ENCODE measurements at regions not wholly inside any gene's neighbourhood (a gene's known extent, or its start where the extent isn't known, plus 50 kb on each side); places are given as distances from the start of the nearest gene placed in this dataset.

- no peak for DNase-seq (ENCODE audit: low read depth)
These were observed 405.4 kb downstream of the ZSWIM6 start for GRCh38 chr5:61737301-61737963.

- DNase-seq (ENCODE audit: low read depth) = no peak
These were observed 405.9 kb downstream of the ZSWIM6 start for GRCh38 chr5:61737964-61738340.

GRCh38 chr5:61738446-61738845 is 406.4 kb downstream of the ZSWIM6 start:
- no peak for DNase-seq (ENCODE audit: low read depth)

- no peak for DNase-seq (ENCODE audit: low read depth)
These were observed 412.9 kb downstream of the ZSWIM6 start for GRCh38 chr5:61744690-61745619.

DNA sequence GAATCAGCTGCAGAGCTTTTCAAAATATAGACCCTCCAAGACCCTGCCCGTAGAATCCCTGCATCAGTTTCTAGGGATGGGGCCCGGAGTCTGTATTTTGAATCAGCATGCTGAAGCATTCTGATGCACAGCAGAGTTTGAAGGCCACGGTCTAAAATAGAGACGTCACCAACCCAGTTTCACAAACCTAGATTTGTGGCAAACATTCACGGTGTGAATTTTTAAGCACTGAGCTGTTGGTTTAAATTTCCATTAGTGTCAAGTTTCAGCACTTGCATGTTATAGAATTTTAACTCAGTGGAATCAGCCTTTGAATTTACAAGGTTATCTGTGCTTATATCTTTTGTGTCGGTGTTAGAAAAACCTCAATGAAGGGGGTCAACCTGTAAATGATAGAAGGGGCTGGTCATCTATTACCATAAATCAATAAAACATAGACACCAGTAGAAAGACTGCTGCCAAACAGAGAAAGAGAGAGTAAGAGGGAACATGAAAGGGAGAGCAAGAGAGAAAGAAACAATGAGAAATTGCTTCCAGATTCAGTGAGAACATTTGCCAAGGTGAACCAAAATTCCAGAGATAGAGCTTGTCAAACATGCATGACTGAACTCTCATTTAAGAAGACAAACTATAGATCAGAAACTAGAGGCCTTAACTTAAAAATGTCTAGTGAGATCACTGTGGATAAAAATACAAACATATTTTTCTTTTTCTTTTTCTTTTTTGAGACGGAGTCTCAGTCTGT is 414.9 kb downstream of the ZSWIM6 start:
- DNase-seq (ENCODE audit: low read depth) = no peak

GRCh38 chr5:61748121-61748520 is 416.1 kb downstream of the ZSWIM6 start:
- DNase-seq (ENCODE audit: low read depth) = no peak

GRCh38 chr5:61748651-61749050 is 416.6 kb downstream of the ZSWIM6 start:
- DNase-seq (ENCODE audit: low read depth) = no peak

GRCh38 chr5:61752588-61752987 is 420.5 kb downstream of the ZSWIM6 start:
- no peak for DNase-seq (ENCODE audit: low read depth)

DNA sequence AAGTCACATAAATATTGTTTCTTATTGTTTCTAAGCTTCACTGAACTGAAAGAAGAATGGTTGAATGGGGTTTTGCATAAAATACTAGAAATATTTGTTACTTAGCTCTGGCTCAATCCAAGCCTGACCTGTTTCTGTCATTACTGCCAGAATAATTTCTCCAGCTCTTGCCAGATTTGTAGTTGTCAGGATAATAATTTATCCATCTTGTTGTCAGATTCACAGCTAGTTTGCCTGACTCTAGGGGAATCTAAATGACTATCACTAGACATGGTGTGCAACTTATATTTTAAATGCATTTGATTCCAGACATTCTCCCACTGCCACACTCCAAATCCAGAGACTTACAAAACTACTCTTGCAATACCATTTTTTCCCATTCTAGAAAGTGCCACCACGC is 422.7 kb downstream of the ZSWIM6 start:
- no peak for DNase-seq (ENCODE audit: low read depth)

DNA sequence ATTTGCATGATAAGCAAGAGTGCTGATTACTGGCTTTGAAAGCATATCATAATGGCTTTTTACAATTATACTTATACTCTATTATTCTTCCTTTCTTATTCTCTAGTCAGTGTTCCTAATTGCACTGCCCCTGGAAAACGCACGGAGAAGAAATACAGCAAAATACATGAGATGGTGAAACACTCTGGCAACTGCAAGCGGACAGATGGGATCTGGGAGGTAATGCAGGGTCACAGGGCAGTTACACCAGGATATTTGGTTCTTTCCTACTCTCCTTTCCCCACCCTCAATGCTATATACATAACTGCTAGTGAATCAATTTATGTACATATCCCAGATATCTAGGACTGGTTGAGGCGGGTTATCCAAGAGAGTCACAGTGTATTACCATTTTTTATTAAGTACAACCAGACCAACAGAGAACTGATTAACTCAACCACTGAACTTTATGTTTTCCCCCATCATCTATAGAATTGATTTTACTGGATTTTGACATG is 423.7 kb downstream of the ZSWIM6 start:
- no peak for DNase-seq (ENCODE audit: low read depth)

DNA sequence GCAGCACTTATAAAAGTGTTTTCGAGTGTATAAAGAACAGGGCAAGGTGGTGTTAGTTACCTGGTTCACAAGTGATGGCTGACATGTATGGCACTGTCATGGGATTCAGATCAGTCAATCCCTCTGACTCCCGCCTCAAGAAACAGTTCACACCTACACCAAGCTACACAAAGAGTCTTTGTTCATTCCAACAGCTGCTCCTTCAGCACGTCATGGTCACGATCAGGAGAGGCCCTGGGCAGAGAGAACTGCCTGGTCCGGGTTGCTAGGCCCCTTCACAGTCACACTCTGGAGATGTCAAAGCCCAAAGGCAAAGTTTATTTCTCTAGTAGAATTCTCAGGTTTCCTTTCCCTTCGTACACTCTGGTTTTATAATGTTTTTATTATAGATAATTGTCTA is 426.7 kb downstream of the ZSWIM6 start:
- DNase-seq (ENCODE audit: low read depth) = no peak

DNA sequence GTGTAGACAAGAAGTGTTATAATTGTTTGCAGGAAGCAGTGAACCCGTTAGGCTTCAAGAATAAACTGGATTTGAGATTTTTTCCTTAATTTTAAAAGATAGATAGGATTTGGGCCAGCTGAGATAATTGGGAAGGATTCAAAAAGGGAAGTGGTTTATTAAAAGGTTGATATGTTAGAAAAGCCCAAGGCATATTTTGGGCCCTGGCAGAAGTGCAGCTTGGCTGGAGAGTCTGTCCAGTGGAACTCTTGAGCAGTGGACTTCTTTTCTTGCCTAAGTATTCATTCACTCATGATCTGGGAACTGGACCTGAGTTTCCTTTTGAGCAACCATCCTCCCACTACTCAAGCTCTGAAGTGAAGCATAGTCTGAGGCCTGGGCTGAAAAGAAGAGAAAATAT is 433.4 kb downstream of the ZSWIM6 start:
- no peak for DNase-seq (ENCODE audit: low read depth)

DNA sequence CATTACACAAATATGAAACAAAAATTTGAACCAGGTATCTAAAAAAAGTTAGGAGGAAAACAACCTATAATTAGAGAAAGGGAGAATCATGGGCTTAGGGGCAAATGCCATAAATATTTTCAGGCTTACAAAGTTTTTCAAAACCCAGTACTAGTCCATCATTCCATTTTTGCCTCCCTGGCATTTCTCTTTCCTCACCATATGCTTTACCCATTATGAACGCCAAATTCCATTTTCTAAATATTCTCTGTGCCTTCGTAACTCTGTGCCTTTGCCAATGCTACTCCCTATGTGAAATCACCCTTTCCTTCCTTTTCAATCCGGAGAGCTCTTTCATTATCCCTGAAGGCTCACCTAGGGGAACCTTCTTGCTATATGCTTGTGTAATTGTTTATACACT is 434.1 kb downstream of the ZSWIM6 start:
- DNase-seq (ENCODE audit: low read depth) = no peak

DNA sequence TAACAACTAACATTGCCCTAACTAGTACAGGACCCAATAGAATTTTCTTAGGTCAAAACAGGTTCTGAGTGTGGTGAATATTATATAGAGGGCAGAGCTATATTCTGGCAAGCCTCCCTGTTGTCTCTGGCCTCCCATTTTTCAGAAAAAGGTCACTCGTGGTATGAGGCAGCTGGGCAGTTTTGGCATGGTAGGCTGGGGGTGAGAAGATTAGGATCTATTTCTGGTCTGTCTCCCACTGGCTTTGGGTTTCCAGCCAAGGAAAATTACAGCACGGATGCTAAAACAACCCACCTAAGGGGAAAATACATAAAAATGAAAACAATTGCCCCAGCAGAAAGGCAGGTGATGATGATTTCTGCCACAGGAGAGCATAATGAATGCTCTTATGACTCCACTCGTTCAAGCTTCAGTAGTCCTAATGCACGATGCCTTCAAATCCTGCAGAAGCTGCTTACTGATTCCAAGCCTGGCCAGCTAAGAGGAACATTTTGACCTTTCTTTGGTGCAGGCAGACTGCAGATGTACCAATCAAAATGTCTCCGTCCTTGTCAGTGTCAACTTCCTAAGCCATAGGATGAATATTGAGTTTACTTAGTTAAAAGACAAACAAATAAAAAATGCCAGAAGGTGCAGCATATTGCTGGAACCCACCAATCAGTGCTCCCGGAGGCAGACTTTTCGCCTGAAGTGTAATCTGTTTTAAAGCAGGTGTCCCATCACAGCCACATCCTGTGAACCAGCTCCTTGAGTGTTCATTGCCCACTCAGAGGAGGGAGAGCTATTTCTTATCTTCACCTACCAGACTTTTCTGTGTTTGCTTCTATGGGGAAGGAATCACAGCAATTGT is 435.4 kb downstream of the ZSWIM6 start:
- no peak for DNase-seq (ENCODE audit: low read depth)

- no peak for DNase-seq (ENCODE audit: low read depth)
These were observed 436.7 kb downstream of the ZSWIM6 start for GRCh38 chr5:61768692-61769281.

GRCh38 chr5:61771062-61771461 is 439.0 kb downstream of the ZSWIM6 start:
- no peak for DNase-seq (ENCODE audit: low read depth)

DNA sequence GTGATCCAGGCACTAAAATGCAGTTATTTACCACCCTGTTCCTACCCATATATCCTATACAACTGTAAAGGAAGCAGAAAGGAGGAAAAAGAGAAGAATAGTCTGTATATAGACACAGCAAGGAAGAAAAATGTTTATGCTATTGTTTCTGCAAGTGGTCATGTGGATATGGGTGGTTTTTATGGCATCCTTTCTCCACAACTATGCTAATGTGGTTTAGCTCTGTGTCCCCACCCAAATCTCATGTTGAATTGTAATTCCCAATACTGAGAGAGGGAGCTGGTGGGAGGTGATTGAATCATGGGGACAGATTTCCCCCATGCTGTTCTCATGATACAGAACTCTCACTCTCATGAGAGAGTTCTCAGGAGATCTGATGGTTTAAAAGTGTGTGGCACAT is 439.8 kb downstream of the ZSWIM6 start:
- no peak for DNase-seq (ENCODE audit: low read depth)

- DNase-seq (ENCODE audit: low read depth) = no peak
These were observed 443.8 kb downstream of the ZSWIM6 start for GRCh38 chr5:61775901-61776300.

DNA sequence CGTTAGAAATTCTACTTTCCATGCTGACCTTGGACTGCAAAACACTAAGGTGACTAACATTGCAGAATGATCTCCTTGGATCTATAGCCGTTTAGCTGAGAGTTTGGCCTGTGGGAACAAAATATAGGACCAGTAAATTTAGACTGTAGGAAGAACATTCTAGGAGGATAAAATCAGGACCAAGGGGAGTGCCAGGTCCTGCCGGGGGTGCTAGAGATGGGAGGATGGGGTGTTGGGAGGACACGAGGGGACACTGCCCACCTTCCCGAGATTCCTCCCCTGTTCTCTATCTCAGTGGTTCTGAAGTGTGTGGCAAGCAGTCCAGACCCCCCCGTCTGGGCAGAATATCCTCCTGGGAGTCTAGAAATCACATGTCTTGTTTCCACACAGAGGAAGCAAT is 445.2 kb downstream of the ZSWIM6 start:
- DNase-seq (ENCODE audit: low read depth) = no peak

- DNase-seq (ENCODE audit: low read depth) = no peak
These were observed 447.7 kb downstream of the ZSWIM6 start for GRCh38 chr5:61779743-61780142.

- DNase-seq (ENCODE audit: low read depth) = no peak
These were observed 451.4 kb downstream of the ZSWIM6 start for GRCh38 chr5:61783481-61783880.
